D721Med (cell line): ENCODE measurements at regions not wholly inside any gene's neighbourhood (a gene's known extent, or its start where the extent isn't known, plus 50 kb on each side); places are given as distances from the start of the nearest gene placed in this dataset.
A peak's percentile ranks its signal among the peaks of the same experiment; 100 is the strongest.

Experiments
- DNase-seq: peaks from one replicate; pipeline ENCODE4 v3.0.0; 2011; ENCODE audit warnings: low spot score; ENCODE audit not compliant: insufficient read length
- FAIRE-seq: peaks from 2 replicates; lab custom pipeline; 2011; peaks lifted over from hg19 to GRCh38; lab: Jason Lieb, UNC
- TF ChIP-seq, protein P1 (sequence below): IDR thresholded peaks from 2 replicates; pipeline ENCODE4 v1.5.1; 2012; ENCODE audit warnings: mild to moderate bottlenecking, control low read depth; ENCODE audit not compliant: insufficient read depth; ENCODE audit errors: missing control alignments

DNA sequence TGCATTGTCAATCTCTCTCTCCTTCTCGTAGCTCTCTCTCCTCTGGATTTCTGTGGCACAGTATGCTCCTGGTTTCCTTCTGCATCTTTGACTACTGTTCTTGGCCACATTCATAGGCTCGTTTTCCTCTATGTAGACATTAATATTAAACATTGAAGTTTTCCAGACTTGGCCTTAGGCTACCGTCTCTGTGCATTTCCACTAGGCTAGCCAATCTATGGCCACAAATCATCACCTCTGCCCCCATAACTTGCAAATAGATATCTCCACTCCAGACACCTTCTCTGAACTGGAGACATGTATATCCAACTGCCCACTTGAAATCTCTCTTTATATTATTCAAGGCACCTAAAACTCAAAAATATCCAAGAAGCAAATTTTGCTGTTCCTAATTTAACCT, 768.5 kb downstream of the TSN start:
- DNase-seq (no peak), FAIRE-seq (no peak)
- TF ChIP-seq, protein P1, sequence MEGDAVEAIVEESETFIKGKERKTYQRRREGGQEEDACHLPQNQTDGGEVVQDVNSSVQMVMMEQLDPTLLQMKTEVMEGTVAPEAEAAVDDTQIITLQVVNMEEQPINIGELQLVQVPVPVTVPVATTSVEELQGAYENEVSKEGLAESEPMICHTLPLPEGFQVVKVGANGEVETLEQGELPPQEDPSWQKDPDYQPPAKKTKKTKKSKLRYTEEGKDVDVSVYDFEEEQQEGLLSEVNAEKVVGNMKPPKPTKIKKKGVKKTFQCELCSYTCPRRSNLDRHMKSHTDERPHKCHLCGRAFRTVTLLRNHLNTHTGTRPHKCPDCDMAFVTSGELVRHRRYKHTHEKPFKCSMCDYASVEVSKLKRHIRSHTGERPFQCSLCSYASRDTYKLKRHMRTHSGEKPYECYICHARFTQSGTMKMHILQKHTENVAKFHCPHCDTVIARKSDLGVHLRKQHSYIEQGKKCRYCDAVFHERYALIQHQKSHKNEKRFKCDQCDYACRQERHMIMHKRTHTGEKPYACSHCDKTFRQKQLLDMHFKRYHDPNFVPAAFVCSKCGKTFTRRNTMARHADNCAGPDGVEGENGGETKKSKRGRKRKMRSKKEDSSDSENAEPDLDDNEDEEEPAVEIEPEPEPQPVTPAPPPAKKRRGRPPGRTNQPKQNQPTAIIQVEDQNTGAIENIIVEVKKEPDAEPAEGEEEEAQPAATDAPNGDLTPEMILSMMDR, result no peak

- TF ChIP-seq, protein P1, result no peak
- FAIRE-seq, result no peak
- DNase-seq, result no peak
Observed at GRCh38 chr2:122525336-122525735, 769.9 kb downstream of the TSN start.

- DNase-seq (no peak), FAIRE-seq (no peak)
- TF ChIP-seq, protein P1, result no peak
Observed at GRCh38 chr2:122528061-122528460, 772.6 kb downstream of the TSN start.

- DNase-seq (no peak), FAIRE-seq (no peak)
- TF ChIP-seq, protein P1, result no peak
Observed at GRCh38 chr2:122528958-122529705, 773.7 kb downstream of the TSN start.

DNA sequence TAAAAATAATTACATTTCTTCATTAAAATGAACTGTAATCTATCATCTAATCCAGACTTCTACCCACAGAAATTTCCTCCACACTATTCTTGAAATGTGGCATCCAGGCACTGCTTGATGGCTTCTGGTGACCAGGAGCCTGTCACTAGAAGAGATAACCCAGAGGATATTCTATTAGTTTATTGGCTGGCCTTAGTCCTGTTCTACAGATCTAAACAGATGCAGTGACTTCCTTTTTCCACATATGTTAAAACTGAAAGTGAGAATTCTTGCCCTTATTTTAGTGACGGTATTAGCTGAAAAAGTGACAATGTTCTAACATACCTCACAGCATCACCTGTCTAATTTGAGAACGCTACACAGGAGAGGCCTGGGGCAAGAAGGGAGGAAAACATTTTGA, 775.4 kb downstream of the TSN start:
- DNase-seq (no peak), FAIRE-seq (no peak)
- TF ChIP-seq, protein P1, result no peak

DNA sequence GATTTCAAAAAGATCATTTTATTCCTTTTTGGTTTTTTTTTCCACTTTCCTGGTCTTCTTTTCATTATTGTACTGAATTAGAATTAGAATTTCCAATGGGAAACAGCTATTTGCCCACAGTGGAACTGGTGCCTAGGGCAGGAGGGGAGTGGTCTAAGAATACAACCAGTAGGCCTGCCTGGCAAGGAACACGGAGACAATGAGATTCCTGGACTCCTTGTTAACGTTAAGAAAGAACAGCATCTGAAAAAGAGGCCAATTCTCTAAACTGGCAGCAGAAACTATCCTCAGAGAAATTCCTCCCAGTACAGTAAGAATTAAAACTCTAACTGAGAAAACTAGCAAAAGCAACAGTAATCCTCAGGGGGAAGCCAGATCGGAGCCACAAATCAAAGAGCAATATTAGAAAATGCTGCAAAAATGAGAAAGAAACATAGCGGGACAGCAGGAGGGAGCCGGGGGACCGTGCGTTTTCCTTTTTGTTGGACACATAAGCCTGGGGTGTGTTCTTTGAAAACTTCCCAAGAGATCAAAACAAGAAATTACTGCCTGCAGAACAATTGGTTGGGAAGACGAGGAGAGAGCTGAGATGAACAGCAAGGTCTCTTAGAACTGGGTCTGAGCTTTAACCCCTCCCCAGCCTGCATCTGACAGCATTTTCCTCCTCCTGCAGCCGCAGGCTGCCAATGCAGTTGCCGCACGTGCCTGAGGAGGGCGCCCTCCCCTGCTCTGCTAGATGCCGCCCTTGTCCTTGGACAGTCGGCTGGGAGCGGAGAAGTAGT, 776.0 kb downstream of the TSN start:
- FAIRE-seq (no peak), DNase-seq (no peak)
- TF ChIP-seq, protein P1, result peak; percentile 17

DNA sequence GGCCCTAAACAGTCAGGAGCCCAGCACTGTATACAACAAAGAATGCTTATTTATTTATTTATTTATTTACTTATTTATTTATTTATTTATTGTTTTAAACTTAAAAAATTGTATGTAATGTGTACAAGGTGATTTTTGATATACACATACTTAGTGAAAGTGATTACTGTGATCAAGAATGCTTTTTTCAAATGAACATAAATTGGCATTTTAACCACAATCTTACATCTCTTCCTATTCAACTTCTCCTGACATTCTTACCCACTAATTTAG, 776.6 kb downstream of the TSN start:
- TF ChIP-seq, protein P1, result no peak
- FAIRE-seq (no peak), DNase-seq (no peak)
